IMR-90 (cell line): ENCODE measurements at regions not wholly inside any gene's neighbourhood (a gene's known extent, or its start where the extent isn't known, plus 50 kb on each side); places are given as distances from the start of the nearest gene placed in this dataset.

Source experiments
- CTCF ChIP-seq: conservative IDR thresholded peaks from 2 replicates; pipeline ENCODE4 v1.5.1; 2012; ENCODE audit warnings: mild to moderate bottlenecking, low read depth, low read length, improper control_type of control experiment
- ELK1 ChIP-seq: fragments of 150-350 bp; IDR thresholded peaks from 2 replicates; pipeline ENCODE4 v1.6.1; 2016; ENCODE audit warnings: low read depth, mild to moderate bottlenecking, low read length, moderate library complexity, borderline replicate concordance
- MXI1 ChIP-seq: IDR thresholded peaks from 2 replicates; pipeline ENCODE4 v1.6.1; 2012; ENCODE audit warnings: low read depth, mild to moderate bottlenecking, low read length, moderate library complexity, borderline replicate concordance
- POLR2A ChIP-seq: IDR thresholded peaks from 2 replicates; pipeline ENCODE4 v1.6.1; 2012; ENCODE audit warnings: mild to moderate bottlenecking, low read depth, low read length
- RFX5 ChIP-seq: IDR thresholded peaks from 2 replicates; pipeline ENCODE4 v1.8.0; 2012; ENCODE audit warnings: low read depth, mild to moderate bottlenecking, low read length, moderate library complexity

GRCh38 chr11:134505125-134505524 lies 93.1 kb upstream of the B3GAT1 start:
- TF ChIP-seq CTCF (no peak), RFX5 (no peak), POLR2A (no peak), MXI1 (no peak), ELK1 (no peak)
